Endothelial cell of hepatic sinusoid (primary cell): ENCODE measurements at regions not wholly inside any gene's neighbourhood (a gene's known extent, or its start where the extent isn't known, plus 50 kb on each side); places are given as distances from the start of the nearest gene placed in this dataset.

Experiments
- in situ Hi-C: cut with HindIII; loops from 2 replicates; pipeline ENCODE4 v1.10.0; 2017; ENCODE audit warnings: low sequenced_read_pairs

DNA sequence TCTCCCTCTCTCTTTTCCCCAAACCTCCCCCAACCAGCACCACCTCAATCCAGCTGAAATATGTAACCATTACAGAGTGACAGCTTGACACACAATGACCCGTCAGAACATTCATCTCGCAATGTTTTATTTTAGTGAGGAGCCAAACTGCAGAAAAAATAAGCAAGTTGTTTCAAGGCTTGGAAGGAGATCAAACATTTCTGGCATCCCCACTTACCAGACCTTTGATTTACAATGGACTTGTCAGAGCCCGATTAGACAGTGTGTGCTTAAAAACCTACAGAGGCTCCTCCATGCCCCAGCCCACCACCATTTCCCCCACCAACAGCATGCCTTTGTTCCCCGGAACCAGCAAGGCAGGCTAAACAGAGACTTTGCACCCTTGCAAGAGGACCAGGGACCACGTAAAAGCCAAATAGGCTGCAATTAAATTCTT is 382.8 kb upstream of the ZNF507 start:
- in situ Hi-C loops = no loop called here

GRCh38 chr19:31963746-31964145 is 381.7 kb upstream of the ZNF507 start:
- in situ Hi-C loops = no loop called here

DNA sequence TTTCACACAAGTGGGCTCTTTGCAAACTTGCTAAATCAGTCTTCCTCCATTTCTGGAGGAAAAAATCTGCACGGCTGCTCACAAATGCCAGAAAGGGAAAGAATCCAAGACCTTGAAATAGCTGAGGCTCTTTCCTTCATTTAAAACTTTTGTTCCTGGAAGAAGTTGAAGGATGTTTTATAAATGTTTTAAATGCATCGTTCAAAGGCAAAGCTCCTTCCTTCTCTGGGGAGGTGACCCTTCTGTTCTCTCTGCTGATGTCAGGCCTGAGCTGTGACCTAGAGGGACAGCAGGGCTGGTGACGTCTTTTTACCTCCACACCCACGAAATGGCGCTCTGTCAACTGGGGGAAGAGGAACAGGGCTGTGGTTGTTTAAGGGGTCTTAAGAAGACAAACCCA is 376.4 kb upstream of the ZNF507 start:
- in situ Hi-C loops = no loop called here

- in situ Hi-C loops = no loop called here
These were observed 375.4 kb upstream of the ZNF507 start for GRCh38 chr19:31970027-31970461.

DNA sequence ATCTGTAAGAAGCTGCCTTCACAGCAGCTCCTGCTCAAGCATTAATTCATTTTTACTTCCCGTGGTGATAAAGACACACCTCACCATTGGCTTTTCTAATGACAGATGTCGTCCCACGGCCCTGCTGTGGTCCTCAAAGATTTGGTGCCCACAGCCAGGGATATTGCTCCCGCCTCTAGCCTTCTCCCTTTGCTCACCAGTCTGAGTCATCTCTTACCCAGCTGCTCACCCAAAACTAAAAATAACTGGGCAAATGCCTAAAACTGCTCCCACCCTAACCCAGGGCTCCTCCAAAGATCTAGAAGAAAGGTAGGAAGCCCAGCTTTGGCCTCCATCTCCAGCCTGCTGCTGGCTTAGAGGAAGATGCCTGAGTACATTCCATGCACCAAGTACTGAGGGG is 371.1 kb upstream of the ZNF507 start:
- in situ Hi-C loops = no loop called here

DNA sequence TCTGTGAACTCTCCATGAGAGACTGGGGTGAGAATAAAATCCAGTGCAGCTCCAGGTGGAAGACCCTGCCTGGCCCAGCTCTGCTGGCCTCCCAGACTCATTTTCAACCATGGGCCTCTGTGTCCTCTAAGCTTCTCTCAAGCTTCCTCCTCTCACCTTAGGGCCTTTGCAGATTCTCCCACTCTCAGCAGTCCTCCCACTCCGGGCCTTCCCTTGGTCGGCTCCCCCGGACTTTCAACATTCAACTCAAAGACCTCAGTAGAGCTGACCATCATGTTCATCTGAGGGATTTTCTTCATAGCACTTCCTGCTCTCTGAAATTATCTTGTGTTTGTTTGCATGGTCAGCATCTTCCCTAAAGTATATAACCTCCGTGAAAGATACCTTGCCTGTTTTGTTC is 370.5 kb upstream of the ZNF507 start:
- in situ Hi-C loops = no loop called here

DNA sequence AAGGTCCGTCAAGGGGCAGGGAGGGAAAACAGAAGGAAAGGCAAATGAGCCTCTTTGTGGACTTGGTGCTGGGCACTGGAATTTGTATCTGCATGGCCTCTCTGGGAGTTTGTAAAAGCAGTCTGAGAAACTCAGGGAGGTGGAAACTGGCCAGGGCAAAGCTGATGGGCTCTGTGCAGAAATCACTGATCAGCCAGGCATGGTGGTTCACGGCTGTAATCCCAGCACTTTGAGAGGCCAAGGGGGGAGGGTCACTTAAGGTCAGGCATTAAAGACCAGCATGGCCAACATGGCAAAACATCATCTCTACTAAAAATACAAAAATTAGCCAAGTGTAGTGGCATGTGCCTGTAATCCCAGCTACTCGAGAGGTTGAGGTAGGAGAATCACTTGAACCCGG is 369.9 kb upstream of the ZNF507 start:
- in situ Hi-C loops = no loop called here

DNA sequence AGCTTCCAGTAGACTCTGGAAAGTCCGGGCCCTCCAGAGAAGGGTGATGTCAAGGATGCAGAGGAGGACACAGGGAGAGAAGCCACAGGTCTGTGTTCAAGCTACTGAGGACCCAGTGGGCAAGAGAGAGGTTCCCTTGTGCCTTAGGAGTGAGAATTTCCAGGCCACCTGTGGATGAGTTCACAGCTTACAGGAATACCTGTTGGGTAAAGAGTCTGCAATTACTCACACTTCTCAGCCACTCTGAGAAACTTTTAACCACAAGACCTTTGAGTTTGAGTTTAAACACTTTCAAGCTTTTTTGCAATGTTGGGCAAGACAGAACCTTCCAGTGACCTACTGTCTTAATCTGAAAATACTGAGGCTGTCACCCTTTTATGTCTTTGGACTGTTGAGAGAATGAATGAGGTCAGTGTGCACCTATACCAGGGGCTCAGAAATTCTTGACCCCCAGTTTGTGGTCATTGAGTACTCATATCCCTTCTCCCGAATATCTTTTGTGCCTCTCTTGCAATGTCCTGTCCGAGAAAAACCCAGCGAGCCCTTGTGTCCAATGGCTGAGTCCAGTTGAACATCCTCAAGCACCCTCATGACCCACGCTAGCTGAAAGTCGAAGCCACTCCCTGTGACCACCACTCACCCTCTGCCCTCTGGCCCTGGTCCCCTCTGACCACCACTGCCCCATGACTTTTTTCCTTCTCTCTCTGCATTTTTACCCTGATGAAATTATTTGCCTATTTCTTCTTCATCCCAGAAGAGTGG is 368.5 kb upstream of the ZNF507 start:
- in situ Hi-C loops = no loop called here

DNA sequence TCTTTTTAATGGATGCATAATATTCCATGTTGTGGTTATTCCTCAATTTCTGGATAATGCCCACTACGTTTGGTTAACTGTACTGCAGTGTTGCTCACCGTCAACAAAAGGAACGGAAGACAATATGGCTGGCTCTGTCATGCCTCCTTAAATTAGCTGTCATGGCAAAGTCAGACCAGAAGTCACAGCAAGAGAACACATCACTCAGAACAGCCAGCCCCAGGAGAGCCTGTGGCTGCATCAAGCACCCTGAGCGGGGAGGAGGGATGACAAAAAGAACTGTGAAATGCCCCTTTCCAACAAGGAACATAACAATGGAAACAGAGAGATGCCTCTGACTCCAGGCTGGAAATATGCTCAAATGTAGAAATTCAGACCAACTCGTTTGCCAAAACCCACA is 366.0 kb upstream of the ZNF507 start:
- in situ Hi-C loops = no loop called here

DNA sequence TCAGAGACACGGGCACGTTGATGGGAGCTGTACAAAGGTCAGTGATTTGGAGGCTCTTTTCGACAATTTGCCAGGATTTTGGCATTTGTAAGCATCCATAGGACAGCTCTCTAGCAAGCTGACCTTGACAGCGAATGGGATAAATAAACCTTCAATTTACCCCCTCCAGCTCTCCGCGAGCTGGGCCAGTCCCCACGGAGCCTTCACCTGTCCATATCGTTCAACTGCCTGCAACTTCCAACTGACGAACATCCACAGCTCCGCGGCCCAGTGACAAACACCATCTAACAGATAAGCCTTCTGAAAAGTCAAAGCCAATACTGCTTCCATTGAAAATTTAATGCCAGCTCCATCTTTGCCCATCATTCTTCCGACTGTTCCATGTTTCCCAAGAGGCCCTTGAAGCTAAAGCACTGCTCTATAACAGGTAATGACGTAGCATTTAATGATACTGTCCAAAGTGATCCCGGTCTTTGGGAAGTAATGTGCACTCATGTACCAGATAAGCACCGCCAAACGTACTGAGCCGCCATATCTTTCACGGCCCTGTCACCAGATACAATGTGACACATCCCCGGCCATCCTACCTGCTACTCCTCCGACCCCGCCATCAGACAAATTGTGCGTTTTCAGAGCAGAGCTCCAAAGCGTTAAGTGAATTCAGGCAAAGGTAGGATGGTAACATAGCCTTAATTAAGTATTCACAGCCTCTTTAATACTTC is 365.3 kb upstream of the ZNF507 start:
- in situ Hi-C loops = no loop called here

- in situ Hi-C loops = no loop called here
These were observed 364.6 kb upstream of the ZNF507 start for GRCh38 chr19:31980796-31981195.

- in situ Hi-C loops = no loop called here
These were observed 363.9 kb upstream of the ZNF507 start for GRCh38 chr19:31981545-31981944.

- in situ Hi-C loops = no loop called here
These were observed 361.8 kb upstream of the ZNF507 start for GRCh38 chr19:31983647-31984046.

GRCh38 chr19:31985001-31985605 is 360.3 kb upstream of the ZNF507 start:
- in situ Hi-C loops = no loop called here

- in situ Hi-C loops = no loop called here
These were observed 358.5 kb upstream of the ZNF507 start for GRCh38 chr19:31986951-31987350.

GRCh38 chr19:31988256-31988655 is 357.2 kb upstream of the ZNF507 start:
- in situ Hi-C loops = no loop called here

- in situ Hi-C loops = no loop called here
These were observed 353.3 kb upstream of the ZNF507 start for GRCh38 chr19:31991984-31992655.

- in situ Hi-C loops = no loop called here
These were observed 352.7 kb upstream of the ZNF507 start for GRCh38 chr19:31992750-31993149.

DNA sequence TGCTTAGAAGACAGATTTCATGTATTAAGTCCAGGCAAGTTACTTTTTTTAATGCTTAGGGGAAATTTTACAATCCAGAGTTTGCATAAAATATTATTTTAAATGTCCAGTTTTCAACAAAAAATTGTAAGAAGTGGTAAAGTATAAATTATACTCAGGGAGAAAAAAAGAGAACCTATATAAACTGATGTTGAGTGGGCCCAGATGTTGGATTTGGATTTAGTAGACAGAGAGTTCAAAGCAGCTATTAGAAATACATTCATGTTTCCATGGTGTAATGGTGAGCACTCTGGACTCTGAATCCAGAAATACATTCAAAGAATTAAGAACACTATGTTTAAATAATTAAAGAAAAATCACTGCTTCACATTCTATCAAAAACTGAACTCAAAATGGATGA is 349.9 kb upstream of the ZNF507 start:
- in situ Hi-C loops = no loop called here

DNA sequence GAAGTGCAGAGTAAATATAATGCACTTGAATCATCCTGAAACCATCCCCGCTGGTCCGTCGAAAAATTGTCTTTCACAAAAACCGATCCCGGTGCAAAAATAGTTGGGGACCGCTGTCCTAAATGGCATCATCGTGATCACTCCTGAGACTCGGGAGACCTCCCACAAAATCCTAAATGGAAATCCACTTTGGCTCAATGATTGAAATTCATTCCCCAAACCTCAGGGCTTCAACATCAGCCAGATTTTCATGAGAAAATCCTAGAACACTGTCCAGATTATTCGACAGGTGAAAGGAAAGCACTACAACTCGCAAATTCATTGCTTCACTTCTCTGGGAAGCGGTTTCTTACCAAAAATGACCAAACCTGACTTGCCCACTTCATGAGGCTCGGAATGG is 335.3 kb upstream of the ZNF507 start:
- in situ Hi-C loops = no loop called here

DNA sequence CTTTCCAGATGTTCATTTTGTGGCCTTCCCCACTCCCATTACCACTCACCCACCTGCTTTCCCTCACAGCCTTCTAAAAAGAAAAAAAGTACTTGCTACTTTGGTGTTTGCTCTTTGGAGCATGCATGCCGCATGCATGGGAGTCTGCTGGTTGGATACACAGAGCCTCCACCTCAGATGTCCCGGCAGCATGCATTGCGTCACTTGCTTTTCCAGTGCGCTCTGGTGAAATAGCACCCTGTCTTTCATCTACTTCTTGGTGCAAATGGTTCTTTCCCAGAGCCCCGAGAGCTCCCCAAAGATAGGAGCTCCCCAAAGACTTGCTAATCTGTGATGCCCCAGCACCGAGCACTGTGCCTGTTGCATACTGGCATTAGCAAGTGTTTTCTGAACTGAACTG is 333.2 kb upstream of the ZNF507 start:
- in situ Hi-C loops = no loop called here
